ENCODE measurements at regions not wholly inside any gene's neighbourhood (a gene's known extent, or its start where the extent isn't known, plus 50 kb on each side); places are given as distances from the start of the nearest gene placed in this dataset.

GRCh38 chr7:53611043-53611442 lies 575.6 kb downstream of the POM121L12 start:
- no peak for TF ChIP-seq ZNF274 (IDR thresholded peaks at IDR 0.05; ENCODE audit: borderline replicate concordance, extremely low read depth, low read length)
- TF ChIP-seq KDM1A (IDR thresholded peaks at IDR 0.05; ENCODE audit: borderline replicate concordance, low read length), result no peak
- no peak for TF ChIP-seq POLR2A (IDR thresholded peaks at IDR 0.05; ENCODE audit: control extremely low read depth in 1 of 2, low read depth in 2 of 2, low read length in 2 of 2)
- TF ChIP-seq GTF2F1 (IDR thresholded peaks at IDR 0.05; ENCODE audit: borderline replicate concordance, low read depth, low read length), result no peak
- no peak for TF ChIP-seq CTCF (IDR thresholded peaks at IDR 0.05; ENCODE audit: control extremely low read depth in 1 of 3, insufficient read depth in 1 of 3, low read depth in 1 of 3, low read length in 3 of 3)
- no peak for TF ChIP-seq POLR2AphosphoS5 (IDR thresholded peaks at IDR 0.05; ENCODE audit: low read depth, low read length)
- TF ChIP-seq JUND (IDR thresholded peaks at IDR 0.05; ENCODE audit: low read length), result no peak
- TF ChIP-seq EGR1 (IDR thresholded peaks at IDR 0.05; ENCODE audit: borderline replicate concordance, low read depth, low read length), result no peak
- TF ChIP-seq TAF1 (IDR thresholded peaks at IDR 0.05; ENCODE audit: low read depth, low read length), result no peak
- TF ChIP-seq EP300 (IDR thresholded peaks at IDR 0.05; ENCODE audit: borderline replicate concordance in 1 of 2, low read depth in 2 of 2, low read length in 2 of 2), result no peak

Data from H1 (cell line).